ENCODE measurements at regions not wholly inside any gene's neighbourhood (a gene's known extent, or its start where the extent isn't known, plus 50 kb on each side); places are given as distances from the start of the nearest gene placed in this dataset.

GRCh38 chr13:104648291-104648690 is 1582.1 kb upstream of the SLC10A2 start:
- TF ChIP-seq CTCF (IDR thresholded peaks at IDR 0.05) = no peak
- DNase-seq (ENCODE audit: extremely low spot score in 2 of 2) = no peak
- Histone ChIP-seq H3K4me3 (no peak overlapping the region), H3K4me1 (no peaks in the 10 kb centered on the region), H3K9me3 (no peaks in the 10 kb centered on the region), H3K36me3 (no peaks in the 10 kb centered on the region), H3K27ac (no peak overlapping the region), H3K27me3 (no peaks in the 10 kb centered on the region)
- intact Hi-C loops (cut with DNase I) = no loop called here

GRCh38 chr13:104645786-104646185 is 1579.6 kb upstream of the SLC10A2 start:
- no peaks in the 10 kb centered on the region for H3K36me3 ChIP-seq
- no peak for TF ChIP-seq POLR2A (IDR thresholded peaks at IDR 0.05)
- no peaks in the 10 kb centered on the region for H3K4me1 ChIP-seq
- intact Hi-C loops (cut with DNase I) = no loop called here
- no peak overlapping the region for H3K4me3 ChIP-seq
- no peak for DNase-seq (ENCODE audit: extremely low spot score in 2 of 2)
- H3K27ac ChIP-seq = no peak overlapping the region
- no peaks in the 10 kb centered on the region for H3K9me3 ChIP-seq
- H3K27me3 ChIP-seq = no peaks in the 10 kb centered on the region

- DNase-seq (ENCODE audit: extremely low spot score in 2 of 2) = no peak
- intact Hi-C loops (cut with DNase I) = no loop called here
- H3K36me3 ChIP-seq = no peaks in the 10 kb centered on the region
- H3K27ac ChIP-seq = no peak overlapping the region
- no peak overlapping the region for H3K4me3 ChIP-seq
- no peaks in the 10 kb centered on the region for H3K9me3 ChIP-seq
- TF ChIP-seq POLR2AphosphoS5 (IDR thresholded peaks at IDR 0.05; ENCODE audit: insufficient read depth in 1 of 2, low read depth in 1 of 2) (no peak), POLR2A (IDR thresholded peaks at IDR 0.05) (no peak), CTCF (IDR thresholded peaks at IDR 0.05) (no peak)
- no peaks in the 10 kb centered on the region for H3K27me3 ChIP-seq
- H3K4me1 ChIP-seq = no peaks in the 10 kb centered on the region
These were observed 1575.1 kb upstream of the SLC10A2 start for GRCh38 chr13:104641309-104641708.

- intact Hi-C loops (cut with DNase I) = no loop called here
These were observed 1569.7 kb upstream of the SLC10A2 start for GRCh38 chr13:104635879-104636278.

GRCh38 chr13:104634016-104634415 is 1567.8 kb upstream of the SLC10A2 start:
- TF ChIP-seq POLR2A (IDR thresholded peaks at IDR 0.05) (no peak), POLR2AphosphoS5 (IDR thresholded peaks at IDR 0.05; ENCODE audit: insufficient read depth in 1 of 2, low read depth in 1 of 2) (no peak), CTCF (IDR thresholded peaks at IDR 0.05) (no peak)
- Histone ChIP-seq H3K4me3 (no peak overlapping the region), H3K9me3 (no peaks in the 10 kb centered on the region), H3K27ac (no peak overlapping the region), H3K27me3 (no peaks in the 10 kb centered on the region), H3K4me1 (no peaks in the 10 kb centered on the region), H3K36me3 (no peaks in the 10 kb centered on the region)
- intact Hi-C loops (cut with DNase I) = no loop called here
- DNase-seq (ENCODE audit: extremely low spot score in 2 of 2) = no peak

More at GRCh38 chr13:104635879-104636278, 1569.7 kb upstream of the SLC10A2 start:
- Histone ChIP-seq H3K36me3 (no peaks in the 10 kb centered on the region), H3K4me1 (no peaks in the 10 kb centered on the region), H3K27ac (no peak overlapping the region), H3K9me3 (no peaks in the 10 kb centered on the region), H3K4me3 (no peak overlapping the region), H3K27me3 (no peaks in the 10 kb centered on the region)
- no peak for DNase-seq (ENCODE audit: extremely low spot score in 2 of 2)
- TF ChIP-seq POLR2A (IDR thresholded peaks at IDR 0.05) (no peak), POLR2AphosphoS5 (IDR thresholded peaks at IDR 0.05; ENCODE audit: insufficient read depth in 1 of 2, low read depth in 1 of 2) (no peak), CTCF (IDR thresholded peaks at IDR 0.05) (no peak)

- H3K4me3 ChIP-seq = no peak overlapping the region
- no peaks in the 10 kb centered on the region for H3K36me3 ChIP-seq
- no peaks in the 10 kb centered on the region for H3K27me3 ChIP-seq
- no peak overlapping the region for H3K27ac ChIP-seq
- intact Hi-C loops (cut with DNase I) = no loop called here
- H3K4me1 ChIP-seq = no peaks in the 10 kb centered on the region
- no peak for DNase-seq (ENCODE audit: extremely low spot score in 2 of 2)
- no peaks in the 10 kb centered on the region for H3K9me3 ChIP-seq
- TF ChIP-seq CTCF (IDR thresholded peaks at IDR 0.05) = no peak
- no peak for TF ChIP-seq POLR2A (IDR thresholded peaks at IDR 0.05)
- TF ChIP-seq POLR2AphosphoS5 (IDR thresholded peaks at IDR 0.05; ENCODE audit: insufficient read depth in 1 of 2, low read depth in 1 of 2) = no peak
These were observed 1566.5 kb upstream of the SLC10A2 start for GRCh38 chr13:104632736-104633135.

All from vagina (tissue), 2 donors.